ENCODE measurements at regions not wholly inside any gene's neighbourhood (a gene's known extent, or its start where the extent isn't known, plus 50 kb on each side); places are given as distances from the start of the nearest gene placed in this dataset.

- ATAC-seq (no peak), DNase-seq (ENCODE audit: low read depth, low spot score) (no peak)
- TF ChIP-seq CTCF (IDR thresholded peaks at IDR 0.05) (no peak), SIN3A (IDR thresholded peaks at IDR 0.05; ENCODE audit: borderline replicate concordance, insufficient read depth, low read depth, low read length) (no peak), POLR2AphosphoS5 (IDR thresholded peaks at IDR 0.05; ENCODE audit: low read depth, low read length) (no peak), TCF7L2 (IDR thresholded peaks at IDR 0.05; ENCODE audit: low read depth, low read length) (no peak), REST (IDR thresholded peaks at IDR 0.05; ENCODE audit: insufficient read depth in 1 of 2, low read depth in 2 of 2, low read length in 1 of 2) (no peak)
- ChIA-PET POLR2A (no interaction called here), CTCF (no interaction called here)
- no peaks in the 10 kb centered on the region for H3K9me3 ChIP-seq (ENCODE audit: control insufficient read depth, insufficient read depth, low read depth, low read length)
- no TSS peak for BruUV-seq (replicated peaks)
- no peaks in the 10 kb centered on the region for H3K36me3 ChIP-seq (ENCODE audit: control insufficient read depth, insufficient read depth, low read length)
- intact Hi-C loops (cut with micrococcal nuclease; ENCODE audit: unreplicated experiment): no loop called here
- H3K27ac ChIP-seq (ENCODE audit: low read length): no peak overlapping the region
- H3K4me3 ChIP-seq (ENCODE audit: low read depth in 2 of 2, low read length in 2 of 2): no peak overlapping the region
- in situ Hi-C loops (cut with HindIII; ENCODE audit: low pct_unique_long_range_greater_than_20kb, low sequenced_read_pairs): no loop called here
- no peaks in the 10 kb centered on the region for H3K4me1 ChIP-seq (ENCODE audit: control insufficient read depth, insufficient read depth, low read length)
- no peaks in the 10 kb centered on the region for H3K27me3 ChIP-seq (ENCODE audit: control insufficient read depth, insufficient read depth, low read length)
Observed at GRCh38 chr11:111001986-111002611, 243.4 kb upstream of the POU2AF2 start.

- ChIA-PET CTCF (no interaction called here), POLR2A (no interaction called here)
- in situ Hi-C loops (cut with HindIII; ENCODE audit: low pct_unique_long_range_greater_than_20kb, low sequenced_read_pairs): no loop called here
- intact Hi-C loops (cut with micrococcal nuclease; ENCODE audit: unreplicated experiment): no loop called here
- Histone ChIP-seq H3K9me3 (ENCODE audit: control insufficient read depth, insufficient read depth, low read depth, low read length) (no peaks in the 10 kb centered on the region), H3K27ac (ENCODE audit: low read length) (no peak overlapping the region), H3K4me3 (ENCODE audit: low read depth in 2 of 2, low read length in 2 of 2) (no peak overlapping the region), H3K27me3 (ENCODE audit: control insufficient read depth, insufficient read depth, low read length) (no peaks in the 10 kb centered on the region; the same call in 1 of the 2 replicates), H3K4me1 (ENCODE audit: control insufficient read depth, insufficient read depth, low read length) (no peaks in the 10 kb centered on the region), H3K36me3 (ENCODE audit: control insufficient read depth, insufficient read depth, low read length) (no peaks in the 10 kb centered on the region)
- BruUV-seq (replicated peaks): no TSS peak
- TF ChIP-seq CTCF (IDR thresholded peaks at IDR 0.05) (no peak), POLR2AphosphoS5 (IDR thresholded peaks at IDR 0.05; ENCODE audit: low read depth, low read length) (no peak), TCF7L2 (IDR thresholded peaks at IDR 0.05; ENCODE audit: low read depth, low read length) (no peak), SIN3A (IDR thresholded peaks at IDR 0.05; ENCODE audit: borderline replicate concordance, insufficient read depth, low read depth, low read length) (no peak), REST (IDR thresholded peaks at IDR 0.05; ENCODE audit: insufficient read depth in 1 of 2, low read depth in 2 of 2, low read length in 1 of 2) (no peak)
- ATAC-seq (no peak), DNase-seq (ENCODE audit: low read depth, low spot score) (no peak)
Observed at GRCh38 chr11:111001081-111001430, 244.5 kb upstream of the POU2AF2 start.
